ENCODE measurements at regions not wholly inside any gene's neighbourhood (a gene's known extent, or its start where the extent isn't known, plus 50 kb on each side); places are given as distances from the start of the nearest gene placed in this dataset.

- TF ChIP-seq, protein P1, sequence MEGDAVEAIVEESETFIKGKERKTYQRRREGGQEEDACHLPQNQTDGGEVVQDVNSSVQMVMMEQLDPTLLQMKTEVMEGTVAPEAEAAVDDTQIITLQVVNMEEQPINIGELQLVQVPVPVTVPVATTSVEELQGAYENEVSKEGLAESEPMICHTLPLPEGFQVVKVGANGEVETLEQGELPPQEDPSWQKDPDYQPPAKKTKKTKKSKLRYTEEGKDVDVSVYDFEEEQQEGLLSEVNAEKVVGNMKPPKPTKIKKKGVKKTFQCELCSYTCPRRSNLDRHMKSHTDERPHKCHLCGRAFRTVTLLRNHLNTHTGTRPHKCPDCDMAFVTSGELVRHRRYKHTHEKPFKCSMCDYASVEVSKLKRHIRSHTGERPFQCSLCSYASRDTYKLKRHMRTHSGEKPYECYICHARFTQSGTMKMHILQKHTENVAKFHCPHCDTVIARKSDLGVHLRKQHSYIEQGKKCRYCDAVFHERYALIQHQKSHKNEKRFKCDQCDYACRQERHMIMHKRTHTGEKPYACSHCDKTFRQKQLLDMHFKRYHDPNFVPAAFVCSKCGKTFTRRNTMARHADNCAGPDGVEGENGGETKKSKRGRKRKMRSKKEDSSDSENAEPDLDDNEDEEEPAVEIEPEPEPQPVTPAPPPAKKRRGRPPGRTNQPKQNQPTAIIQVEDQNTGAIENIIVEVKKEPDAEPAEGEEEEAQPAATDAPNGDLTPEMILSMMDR (IDR thresholded peaks at IDR 0.05; ENCODE audit: control extremely low read depth in 1 of 3, insufficient read depth in 1 of 3, low read depth in 1 of 3, low read length in 3 of 3), result no peak
- TF ChIP-seq, protein P2, sequence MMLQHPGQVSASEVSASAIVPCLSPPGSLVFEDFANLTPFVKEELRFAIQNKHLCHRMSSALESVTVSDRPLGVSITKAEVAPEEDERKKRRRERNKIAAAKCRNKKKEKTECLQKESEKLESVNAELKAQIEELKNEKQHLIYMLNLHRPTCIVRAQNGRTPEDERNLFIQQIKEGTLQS (IDR thresholded peaks at IDR 0.05; ENCODE audit: insufficient read depth, low read depth, low read length), result no peak
- no peak for TF ChIP-seq RNF2 (IDR thresholded peaks at IDR 0.05; ENCODE audit: borderline replicate concordance, low read depth, low read length, missing control alignments, poor library complexity, severe bottlenecking)
- no peak for TF ChIP-seq POLR2AphosphoS5 (IDR thresholded peaks at IDR 0.05; ENCODE audit: low read depth, low read length)
- TF ChIP-seq POLR2A (IDR thresholded peaks at IDR 0.05; ENCODE audit: control extremely low read depth in 1 of 2, low read depth in 2 of 2, low read length in 2 of 2), result no peak
- no peak for TF ChIP-seq SAP30 (IDR thresholded peaks at IDR 0.05; ENCODE audit: insufficient read depth, insufficient replicate concordance, low read length)
Measured at GRCh38 chr5:52491071-52491787, 296.5 kb upstream of the ITGA1 start.

All from H1 (cell line).